ENCODE measurements at regions not wholly inside any gene's neighbourhood (a gene's known extent, or its start where the extent isn't known, plus 50 kb on each side); places are given as distances from the start of the nearest gene placed in this dataset.

GRCh38 chr9:28177142-28177541 is 603.9 kb upstream of the C9orf72 start:
- DNase-seq (no peak), ATAC-seq (no peak)
- Histone ChIP-seq H3K4me1 (no peaks in the 10 kb centered on the region), H3K27me3 (no peaks in the 10 kb centered on the region), H3K4me3 (no peak overlapping the region), H3K27ac (no peak overlapping the region), H3K9me3 (no peaks in the 10 kb centered on the region), H3K36me3 (no peaks in the 10 kb centered on the region)
- TF ChIP-seq CTCF (IDR thresholded peaks at IDR 0.05), result no peak
- intact Hi-C loops (cut with DNase I), result no loop called here

DNA sequence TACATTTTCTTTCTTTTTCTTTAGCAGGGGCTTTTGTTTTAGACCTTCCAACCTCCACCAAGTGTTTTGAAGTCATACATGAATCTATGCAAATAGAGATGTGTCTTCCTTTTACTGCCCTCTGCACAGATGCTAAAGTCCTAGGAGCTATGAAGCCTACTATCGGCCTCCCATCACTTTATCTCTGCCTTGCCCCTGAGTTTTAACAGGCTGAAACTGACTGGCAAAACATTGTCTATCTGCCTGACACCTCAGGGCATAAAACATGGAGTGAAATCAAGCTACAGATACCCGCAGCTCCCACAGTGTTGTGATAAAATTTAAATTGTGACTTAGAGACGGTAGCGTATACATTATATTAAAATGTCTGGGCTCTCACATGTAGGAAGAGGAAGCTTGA is 604.6 kb upstream of the C9orf72 start:
- Histone ChIP-seq H3K27ac (no peak overlapping the region), H3K36me3 (no peaks in the 10 kb centered on the region), H3K4me1 (no peaks in the 10 kb centered on the region), H3K4me3 (no peak overlapping the region), H3K9me3 (no peaks in the 10 kb centered on the region), H3K27me3 (no peaks in the 10 kb centered on the region)
- DNase-seq (no peak), ATAC-seq (no peak)
- intact Hi-C loops (cut with DNase I), result no loop called here
- no peak for TF ChIP-seq CTCF (IDR thresholded peaks at IDR 0.05)

- no peak overlapping the region for H3K27ac ChIP-seq
These were observed 606.6 kb upstream of the C9orf72 start for GRCh38 chr9:28179893-28180292.

GRCh38 chr9:28190981-28191380 is 617.7 kb upstream of the C9orf72 start:
- intact Hi-C loops (cut with DNase I), result no loop called here
- Histone ChIP-seq H3K4me1 (no peaks in the 10 kb centered on the region), H3K27me3 (no peaks in the 10 kb centered on the region), H3K36me3 (no peaks in the 10 kb centered on the region), H3K27ac (no peak overlapping the region), H3K4me3 (no peak overlapping the region), H3K9me3 (no peaks in the 10 kb centered on the region)
- no peak for DNase-seq
- no peak for ATAC-seq
- TF ChIP-seq CTCF (IDR thresholded peaks at IDR 0.05), result no peak

More at GRCh38 chr9:28179893-28180292, 606.6 kb upstream of the C9orf72 start:
- Histone ChIP-seq H3K4me1 (no peaks in the 10 kb centered on the region), H3K36me3 (no peaks in the 10 kb centered on the region), H3K9me3 (no peaks in the 10 kb centered on the region), H3K27me3 (no peaks in the 10 kb centered on the region), H3K4me3 (no peak overlapping the region)
- TF ChIP-seq CTCF (IDR thresholded peaks at IDR 0.05), result no peak
- ATAC-seq, result no peak
- DNase-seq, result no peak
- intact Hi-C loops (cut with DNase I), result no loop called here

- H3K27me3 ChIP-seq, result no peaks in the 10 kb centered on the region
- H3K4me3 ChIP-seq, result no peak overlapping the region
- intact Hi-C loops (cut with DNase I), result no loop called here
- no peak for DNase-seq
- no peaks in the 10 kb centered on the region for H3K36me3 ChIP-seq
- no peak overlapping the region for H3K27ac ChIP-seq
- no peaks in the 10 kb centered on the region for H3K9me3 ChIP-seq
- no peaks in the 10 kb centered on the region for H3K4me1 ChIP-seq
- no peak for ATAC-seq
- no peak for TF ChIP-seq CTCF (IDR thresholded peaks at IDR 0.05)
These were observed 624.4 kb upstream of the C9orf72 start for GRCh38 chr9:28197653-28198052.

- ATAC-seq (no peak), DNase-seq (no peak)
- no peaks in the 10 kb centered on the region for H3K9me3 ChIP-seq
- no peak overlapping the region for H3K27ac ChIP-seq
- no peaks in the 10 kb centered on the region for H3K4me1 ChIP-seq
- TF ChIP-seq CTCF (IDR thresholded peaks at IDR 0.05), result no peak
- H3K36me3 ChIP-seq, result no peaks in the 10 kb centered on the region
- H3K27me3 ChIP-seq, result no peaks in the 10 kb centered on the region
- intact Hi-C loops (cut with DNase I), result no loop called here
- no peak overlapping the region for H3K4me3 ChIP-seq
These were observed 629.8 kb upstream of the C9orf72 start for GRCh38 chr9:28203036-28203435.
